ENCODE measurements at regions not wholly inside any gene's neighbourhood (a gene's known extent, or its start where the extent isn't known, plus 50 kb on each side); places are given as distances from the start of the nearest gene placed in this dataset.
"Not testable (repeated sequence)": the region's sequence is repeated elsewhere in the genome, so short reads cannot be mapped to it uniquely, and the experiment has no call there.

- not testable (repeated sequence) for FAIRE-seq
Observed at GRCh38 chr9:22225856-22226255, 216.8 kb upstream of the CDKN2B start.

- FAIRE-seq: peak; percentile 86
Observed at GRCh38 chr9:22227986-22228385, 218.6 kb upstream of the DMRTA1 start.

DNA sequence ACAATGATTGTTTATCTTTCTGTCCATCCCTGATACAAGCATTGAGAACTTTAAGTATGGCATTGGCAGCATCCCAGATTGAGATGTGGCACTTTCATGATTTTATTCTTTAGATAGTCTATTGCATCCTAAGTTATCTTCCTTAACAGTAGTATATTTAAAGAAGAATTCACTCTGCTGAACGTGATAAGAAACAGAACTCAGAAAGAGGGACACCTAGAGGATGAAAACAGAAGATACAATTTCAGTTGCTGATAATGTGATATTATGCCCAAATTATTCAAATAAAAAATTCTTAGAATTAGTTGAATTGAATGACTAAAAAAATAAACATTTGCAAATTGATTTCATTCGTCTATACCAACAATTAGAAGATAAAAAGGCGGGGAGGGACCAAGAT, 218.1 kb upstream of the DMRTA1 start:
- FAIRE-seq: peak; percentile 78

GRCh38 chr9:22229069-22229468, 217.6 kb upstream of the DMRTA1 start:
- FAIRE-seq: no peak

- not testable (repeated sequence) for FAIRE-seq
Observed at GRCh38 chr9:22231309-22231708, 215.3 kb upstream of the DMRTA1 start.

DNA sequence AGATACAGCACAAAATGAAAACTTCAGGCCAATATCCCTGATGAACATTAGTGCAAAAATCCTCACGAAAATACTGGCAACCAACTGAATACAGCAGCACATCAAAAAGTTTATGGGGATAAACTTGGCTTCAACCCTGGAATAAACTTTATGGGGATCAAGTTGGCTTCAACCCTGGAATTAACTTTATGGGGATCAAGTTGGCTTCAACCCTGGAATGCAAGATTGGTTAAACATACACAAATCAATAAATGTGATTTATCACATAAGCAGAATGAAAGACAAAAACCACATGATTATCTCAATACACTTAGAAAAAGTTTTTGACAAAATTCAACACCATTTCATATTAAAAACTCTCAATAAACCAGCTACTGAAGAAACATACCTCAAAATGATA, 213.7 kb upstream of the DMRTA1 start:
- no peak for FAIRE-seq

DNA sequence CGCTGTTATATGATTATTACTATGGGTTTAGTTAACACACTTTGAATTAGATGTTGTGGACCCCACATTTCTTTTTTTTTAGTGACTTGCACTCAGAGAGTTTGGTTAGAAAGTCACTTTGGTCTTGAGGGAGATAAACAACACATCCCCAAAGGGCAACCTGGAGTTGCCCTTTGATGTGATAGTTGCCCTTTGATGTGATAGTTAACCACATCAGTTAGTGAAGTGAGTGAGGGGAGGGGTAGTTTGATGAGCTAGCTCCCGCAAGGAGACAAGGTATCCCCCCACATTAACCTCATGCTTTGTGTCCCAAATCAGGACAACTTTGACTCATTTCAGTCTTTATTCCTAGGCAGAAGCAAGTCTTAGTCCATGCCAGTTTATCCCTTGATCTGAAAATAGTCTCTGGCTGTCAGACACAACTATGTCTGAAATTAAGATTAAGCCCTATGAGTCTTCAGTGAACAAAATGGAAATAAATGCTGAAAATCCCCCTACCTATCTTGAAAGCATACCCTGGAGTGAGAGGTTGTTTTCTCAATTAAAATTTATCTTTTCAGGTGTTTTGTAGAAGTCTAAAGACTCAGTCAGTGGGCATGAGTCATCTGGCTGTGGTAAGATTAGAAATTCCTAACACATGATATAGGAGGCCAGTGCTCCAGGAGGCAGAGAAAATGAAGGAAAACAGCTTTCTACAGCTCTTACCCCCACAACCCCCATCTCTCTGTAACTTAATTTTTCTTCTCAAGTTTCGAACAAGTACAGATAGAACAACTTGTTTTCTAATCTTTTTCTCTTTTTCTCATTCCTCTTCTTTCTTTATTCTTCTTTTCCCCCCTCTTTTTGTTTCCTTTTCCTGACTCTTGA, 208.9 kb upstream of the DMRTA1 start:
- FAIRE-seq: no peak

- peak; percentile 94 for FAIRE-seq
Observed at GRCh38 chr9:22238809-22239684, 207.6 kb upstream of the DMRTA1 start.

GRCh38 chr9:22240619-22241018, 206.0 kb upstream of the DMRTA1 start:
- no peak for FAIRE-seq

DNA sequence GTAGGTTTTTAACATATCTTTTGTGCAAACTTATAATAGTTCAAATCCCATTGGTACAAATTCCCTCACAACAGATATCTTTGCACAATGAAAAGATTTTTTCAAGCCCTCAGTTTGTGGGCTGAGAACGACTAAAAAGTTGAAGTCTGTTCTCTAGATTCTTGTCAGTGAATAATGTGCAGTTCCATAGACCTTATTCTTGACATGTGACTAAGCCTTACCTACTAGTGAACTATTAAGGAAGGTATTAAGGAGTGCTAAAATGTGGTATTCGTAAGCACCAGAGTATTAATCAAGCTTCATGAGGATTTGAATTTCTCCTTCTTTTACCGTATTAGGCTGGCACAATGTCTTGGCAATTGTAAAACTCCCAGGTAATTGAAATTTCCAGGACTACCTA, 205.6 kb upstream of the DMRTA1 start:
- no peak for FAIRE-seq

DNA sequence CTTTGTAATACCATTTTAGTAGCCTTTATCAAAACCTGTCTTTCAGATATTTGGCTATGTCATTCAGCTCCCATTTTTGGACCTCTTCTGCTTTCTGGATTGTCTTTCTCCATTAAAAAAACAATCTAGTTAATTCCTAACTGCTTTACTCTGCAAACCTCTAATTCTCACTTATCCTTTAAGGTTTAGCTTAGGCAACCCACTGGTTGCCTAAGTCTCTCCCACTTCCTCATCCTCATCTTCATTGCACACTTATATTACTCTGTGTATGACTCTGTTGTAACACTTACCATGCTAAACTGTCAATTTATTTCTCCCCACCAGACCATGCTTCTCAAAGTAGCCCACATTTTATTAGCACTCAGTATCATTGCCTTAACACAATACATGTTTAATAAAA, 205.0 kb upstream of the DMRTA1 start:
- no peak for FAIRE-seq

GRCh38 chr9:22244139-22245011, 202.2 kb upstream of the DMRTA1 start:
- peak; percentile 76 for FAIRE-seq

DNA sequence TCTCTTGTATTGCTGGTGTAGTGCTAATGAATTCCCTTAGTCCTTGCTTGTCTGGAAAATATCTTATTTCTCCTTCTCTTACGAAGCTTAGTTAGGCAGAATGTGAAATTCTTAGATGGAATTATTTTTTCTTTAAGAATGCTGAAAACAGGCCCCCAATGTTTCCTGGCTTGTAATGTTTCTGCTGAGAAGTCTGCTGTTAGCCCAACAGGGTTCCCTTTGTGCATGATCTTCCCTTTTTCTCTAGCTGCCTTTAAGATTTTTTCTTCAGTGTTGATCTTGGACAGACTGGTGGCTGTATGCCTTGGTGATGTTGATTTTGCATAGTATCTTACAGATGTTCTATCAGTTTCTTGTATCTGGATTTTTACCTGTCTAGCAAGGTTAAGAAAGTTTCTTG, 191.3 kb upstream of the DMRTA1 start:
- FAIRE-seq: no peak

DNA sequence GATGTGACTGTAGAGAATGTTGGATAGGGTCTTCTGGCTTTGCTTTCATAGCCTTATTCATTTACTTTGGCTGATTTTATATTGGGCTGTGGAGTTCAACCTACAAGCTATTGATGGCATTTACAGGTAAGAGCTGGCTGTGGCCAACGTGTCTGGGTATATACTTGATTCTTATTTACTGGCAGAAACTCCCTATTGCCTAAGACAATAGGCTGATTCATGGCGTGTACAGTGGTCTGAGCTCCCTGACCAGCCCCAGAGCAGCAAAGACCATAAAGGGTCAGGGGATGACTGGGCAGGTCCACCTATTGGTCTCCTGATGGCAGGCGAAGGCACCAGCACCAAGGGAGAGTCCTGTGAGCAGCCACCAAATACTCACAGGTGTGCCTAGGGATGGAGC, 190.2 kb upstream of the DMRTA1 start:
- no peak for FAIRE-seq

DNA sequence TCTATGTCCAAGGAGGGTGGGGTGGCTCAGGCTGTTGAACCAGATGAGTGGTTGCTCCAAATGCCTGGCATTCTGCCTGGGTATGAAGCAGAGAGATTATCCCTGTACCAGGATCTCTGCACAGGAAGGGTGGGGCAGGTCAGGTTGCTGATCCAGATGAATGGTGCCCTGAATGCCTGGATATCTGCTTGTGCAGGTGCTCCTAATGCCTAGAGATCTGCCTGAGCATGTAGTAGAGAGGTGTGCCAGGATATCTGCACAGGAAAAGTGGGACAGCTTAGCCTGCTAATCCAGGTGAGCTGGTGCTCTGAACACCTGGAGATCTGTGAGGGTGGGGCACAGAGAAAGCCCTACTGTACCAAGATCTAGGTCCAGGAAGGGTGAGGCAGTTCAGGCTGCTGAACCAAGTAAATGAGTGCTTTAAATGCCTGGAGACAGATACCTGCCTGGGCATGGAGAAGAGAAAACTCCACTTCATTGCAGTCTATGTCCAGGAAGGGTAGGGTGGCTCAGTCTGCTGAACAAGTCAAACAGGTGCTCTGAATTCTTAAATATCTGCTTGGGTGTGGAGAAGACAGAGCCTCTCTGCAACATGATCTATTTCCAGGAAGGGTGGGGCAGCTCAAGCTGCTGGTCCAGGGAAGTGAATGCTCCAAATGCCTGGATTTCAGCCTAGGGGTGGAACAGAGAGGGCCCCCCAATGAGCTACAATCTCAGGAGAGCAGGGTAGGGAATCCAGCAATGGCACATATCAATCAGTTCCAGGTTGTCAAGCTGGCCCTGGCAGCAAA, 189.4 kb upstream of the DMRTA1 start:
- no peak for FAIRE-seq

GRCh38 chr9:22265038-22265437, 181.6 kb upstream of the DMRTA1 start:
- FAIRE-seq: no peak

DNA sequence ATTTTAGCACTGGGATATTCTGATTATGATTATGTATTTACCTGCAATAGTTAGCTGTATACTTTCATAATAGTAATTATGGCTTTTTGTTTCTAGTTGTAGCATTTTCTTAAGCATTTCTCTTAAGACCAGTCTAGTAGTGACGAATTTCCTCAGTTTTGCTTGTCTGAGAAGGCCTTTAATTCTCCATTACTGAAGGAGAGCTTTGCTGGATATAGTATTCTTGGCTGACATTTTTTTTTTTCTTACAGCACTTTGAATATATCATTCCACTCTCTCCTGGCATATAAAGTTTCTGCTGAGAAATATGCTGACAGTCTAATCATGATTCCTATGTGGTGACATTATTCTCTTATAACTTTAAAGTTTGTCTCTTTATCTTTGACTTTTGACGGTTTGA, 181.1 kb upstream of the DMRTA1 start:
- no peak for FAIRE-seq

- no peak for FAIRE-seq
Observed at GRCh38 chr9:22274477-22274876, 172.1 kb upstream of the DMRTA1 start.

GRCh38 chr9:22278426-22278825, 168.2 kb upstream of the DMRTA1 start:
- no peak for FAIRE-seq

- FAIRE-seq: no peak
Observed at GRCh38 chr9:22279636-22280035, 167.0 kb upstream of the DMRTA1 start.

DNA sequence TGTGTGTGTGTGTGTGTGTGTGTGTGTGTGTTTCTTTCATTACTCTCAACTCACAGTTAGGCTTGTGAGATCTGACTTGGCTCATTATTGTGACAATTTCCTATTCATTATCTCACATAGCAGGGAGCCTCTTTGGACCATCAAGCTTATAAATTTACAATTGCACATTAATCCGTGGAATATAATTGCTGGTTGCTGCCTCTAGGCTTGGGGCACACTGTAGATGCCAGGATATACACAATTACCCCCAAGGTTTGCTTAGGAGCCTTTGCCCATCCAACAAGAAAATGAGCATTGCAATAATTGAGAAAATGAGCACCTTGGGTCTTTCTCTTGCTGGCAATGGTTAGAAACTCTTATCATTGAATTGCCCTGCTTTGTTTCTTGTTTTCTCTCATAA, 161.6 kb upstream of the DMRTA1 start:
- FAIRE-seq: no peak

- no peak for FAIRE-seq
Observed at GRCh38 chr9:22286661-22287060, 160.0 kb upstream of the DMRTA1 start.
